IMR-90 (cell line): ENCODE measurements at regions not wholly inside any gene's neighbourhood (a gene's known extent, or its start where the extent isn't known, plus 50 kb on each side); places are given as distances from the start of the nearest gene placed in this dataset.

ENCODE experiments used
- ATAC-seq: fragments of 200-7000 bp; cut with Tn5 transposase; 2 replicates; pipeline ENCODE4 v1.9.1; 2020; ENCODE audit warnings: low read depth, mild to moderate bottlenecking, moderate library complexity
- BruUV-seq: library from RNA; stranded (reverse); fragments of 400-500 nt; replicated peaks from 2 replicates; lab custom pipeline; 2021; lab: Mats Ljungman, UMichigan
- CTCF ChIA-PET: fragments of 300-600 bp; formaldehyde crosslinking; extraction: SDS; loops from one replicate; lab custom pipeline; 2021; ENCODE audit warnings: antibody characterized with exemption; lab: Yijun Ruan, JAX
- POLR2A ChIA-PET: fragments of 300-600 bp; sonication (Branson Sonifier 250); formaldehyde crosslinking; loops from one replicate; lab custom pipeline; 2022; ENCODE audit warnings: antibody characterized with exemption; ENCODE audit not compliant: unreplicated experiment; lab: Charles Lee
- DNase-seq: peaks from one replicate; pipeline ENCODE4 v3.0.0; 2013
- H2AFZ ChIP-seq: replicated peaks from 2 replicates; pipeline ENCODE3; 2013; ENCODE audit warnings: low read length, mild to moderate bottlenecking; ENCODE audit not compliant: poor library complexity
- H2AK5ac ChIP-seq: 2 replicates; pipeline ENCODE4 v1.6.1; 2013; ENCODE audit warnings: low read depth, low read length, inconsistent platforms
- H2AK9ac ChIP-seq: replicated peaks from 2 replicates; pipeline ENCODE3; 2013; ENCODE audit warnings: mild to moderate bottlenecking, low read depth, low read length, moderate library complexity; ENCODE audit not compliant: poor library complexity
- H2BK120ac ChIP-seq: 2 replicates; pipeline ENCODE4 v1.6.1; 2013; ENCODE audit warnings: low read depth, low read length, inconsistent platforms
- H2BK15ac ChIP-seq: 3 replicates; pipeline ENCODE4 v1.6.1; 2013; ENCODE audit warnings: low read depth, low read length, inconsistent platforms
- H2BK20ac ChIP-seq: 2 replicates; pipeline ENCODE4 v1.6.1; 2013; ENCODE audit warnings: low read depth, mild to moderate bottlenecking, inconsistent platforms, low read length, moderate library complexity
- H2BK5ac ChIP-seq: 2 replicates; pipeline ENCODE4 v1.6.1; 2013; ENCODE audit warnings: mild to moderate bottlenecking, low read depth, low read length, inconsistent platforms; ENCODE audit not compliant: poor library complexity, severe bottlenecking
- H3K14ac ChIP-seq: replicated peaks from 2 replicates; pipeline ENCODE4 v1.6.1; 2013; ENCODE audit warnings: low read depth, low read length, inconsistent platforms
- H3K18ac ChIP-seq: 2 replicates; pipeline ENCODE4 v1.6.1; 2013; ENCODE audit warnings: low read depth, low read length, control low read depth
- H3K23ac ChIP-seq: 2 replicates; pipeline ENCODE4 v1.6.1; 2013; ENCODE audit warnings: low read depth, low read length, inconsistent platforms
- H3K27ac ChIP-seq: 2 replicates; pipeline ENCODE4 v1.5.1; 2013; ENCODE audit warnings: mild to moderate bottlenecking, control low read depth, low read length; ENCODE audit not compliant: insufficient read depth
- H3K27me3 ChIP-seq: 2 replicates; pipeline ENCODE4 v1.6.1; 2013; ENCODE audit warnings: low read length; ENCODE audit not compliant: control insufficient read depth, insufficient read depth
- H3K36me3 ChIP-seq: 2 replicates; pipeline ENCODE4 v1.6.1; 2013; ENCODE audit warnings: low read length, mixed read lengths; ENCODE audit not compliant: control insufficient read depth, insufficient read depth
- H3K4ac ChIP-seq: 2 replicates; pipeline ENCODE4 v1.6.1; 2013; ENCODE audit warnings: low read depth, low read length, inconsistent platforms
- H3K4me1 ChIP-seq: 2 replicates; pipeline ENCODE4 v1.6.1; 2013; ENCODE audit warnings: low read length, mixed read lengths; ENCODE audit not compliant: control insufficient read depth, insufficient read depth
- H3K4me2 ChIP-seq: 2 replicates; pipeline ENCODE4 v1.6.1; 2013; ENCODE audit warnings: low read depth, mild to moderate bottlenecking, control low read depth, low read length, moderate library complexity
- H3K4me3 ChIP-seq: 2 replicates; pipeline ENCODE4 v1.5.1; 2013; ENCODE audit warnings: low read depth, mild to moderate bottlenecking, control low read depth, low read length, moderate library complexity; ENCODE audit not compliant: insufficient read depth
- H3K56ac ChIP-seq: 2 replicates; pipeline ENCODE4 v1.6.1; 2013; ENCODE audit warnings: low read length, inconsistent platforms; ENCODE audit not compliant: insufficient read depth; ENCODE audit errors: extremely low read depth
- H3K79me1 ChIP-seq, 2 experiments: 2 replicates each; pipeline ENCODE4 v1.6.1; 2013; ENCODE audit warnings: low read length in 2 of 2, inconsistent platforms in 1 of 2, low read depth in 1 of 2
- H3K9ac ChIP-seq: 2 replicates; pipeline ENCODE4 v1.6.1; 2013; ENCODE audit warnings: low read depth, low read length, control low read depth
- H3K9me1 ChIP-seq: 2 replicates; pipeline ENCODE4 v1.6.1; 2013; ENCODE audit warnings: low read length, inconsistent platforms; ENCODE audit not compliant: insufficient read depth
- H3K9me3 ChIP-seq: 2 replicates; pipeline ENCODE4 v1.6.1; 2013; ENCODE audit warnings: low read length; ENCODE audit not compliant: control insufficient read depth, insufficient read depth
- H4K20me1 ChIP-seq: 2 replicates; pipeline ENCODE4 v1.6.1; 2013; ENCODE audit warnings: low read length, inconsistent platforms; ENCODE audit not compliant: insufficient read depth
- H4K5ac ChIP-seq: 2 replicates; pipeline ENCODE4 v1.6.1; 2013; ENCODE audit warnings: mild to moderate bottlenecking, low read depth, low read length, control low read depth
- H4K8ac ChIP-seq, 2 experiments: 2 replicates each; pipeline ENCODE4 v1.6.1; 2013; ENCODE audit warnings: low read depth in 2 of 2, low read length in 2 of 2, control low read depth in 1 of 2, inconsistent platforms in 1 of 2
- H4K91ac ChIP-seq: 2 replicates; pipeline ENCODE4 v1.6.1; 2013; ENCODE audit warnings: low read depth, low read length, inconsistent platforms; ENCODE audit not compliant: insufficient read depth
- BHLHE40 ChIP-seq: fragments of 150-350 bp; IDR thresholded peaks from 2 replicates; pipeline ENCODE4 v1.6.1; 2016; ENCODE audit warnings: mild to moderate bottlenecking, low read depth, low read length
- CEBPB ChIP-seq: IDR thresholded peaks from 2 replicates; pipeline ENCODE4 v1.6.1; 2012; ENCODE audit warnings: low read depth, low read length, improper control_type of control experiment
- CHD1 ChIP-seq: IDR thresholded peaks from 2 replicates; pipeline ENCODE4 v1.6.1; 2012; ENCODE audit warnings: low read depth, low read length, improper control_type of control experiment
- CTCF ChIP-seq: conservative IDR thresholded peaks from 2 replicates; pipeline ENCODE4 v1.5.1; 2012; ENCODE audit warnings: mild to moderate bottlenecking, low read depth, low read length, improper control_type of control experiment
- ELK1 ChIP-seq: fragments of 150-350 bp; IDR thresholded peaks from 2 replicates; pipeline ENCODE4 v1.6.1; 2016; ENCODE audit warnings: low read depth, mild to moderate bottlenecking, low read length, moderate library complexity, borderline replicate concordance
- FOS ChIP-seq: fragments of 150-350 bp; IDR thresholded peaks from 2 replicates; pipeline ENCODE4 v1.6.1; 2016; ENCODE audit warnings: low read depth, low read length
- MAFK ChIP-seq: IDR thresholded peaks from 2 replicates; pipeline ENCODE4 v1.6.1; 2012; ENCODE audit warnings: low read depth, low read length, improper control_type of control experiment
- MAZ ChIP-seq: IDR thresholded peaks from 2 replicates; pipeline ENCODE4 v1.6.1; 2012; ENCODE audit warnings: low read depth, mild to moderate bottlenecking, low read length, improper control_type of control experiment, moderate library complexity, borderline replicate concordance
- MXI1 ChIP-seq: IDR thresholded peaks from 2 replicates; pipeline ENCODE4 v1.6.1; 2012; ENCODE audit warnings: low read depth, mild to moderate bottlenecking, low read length, moderate library complexity, borderline replicate concordance
- NFE2L2 ChIP-seq: fragments of 150-350 bp; IDR thresholded peaks from 2 replicates; pipeline ENCODE4 v1.6.1; 2016; ENCODE audit warnings: low read depth, mild to moderate bottlenecking, low read length
- POLR2A ChIP-seq: IDR thresholded peaks from 2 replicates; pipeline ENCODE4 v1.6.1; 2012; ENCODE audit warnings: mild to moderate bottlenecking, low read depth, low read length
- RAD21 ChIP-seq: IDR thresholded peaks from 2 replicates; pipeline ENCODE4 v1.6.1; 2012; ENCODE audit warnings: low read length, improper control_type of control experiment
- RCOR1 ChIP-seq: IDR thresholded peaks from 2 replicates; pipeline ENCODE4 v1.6.1; 2012; ENCODE audit warnings: mild to moderate bottlenecking, low read length, improper control_type of control experiment; ENCODE audit not compliant: insufficient replicate concordance
- RFX5 ChIP-seq: IDR thresholded peaks from 2 replicates; pipeline ENCODE4 v1.8.0; 2012; ENCODE audit warnings: low read depth, mild to moderate bottlenecking, low read length, moderate library complexity
- SMC3 ChIP-seq: fragments of 150-350 bp; IDR thresholded peaks from 2 replicates; pipeline ENCODE4 v1.6.1; 2016; ENCODE audit warnings: low read depth, mild to moderate bottlenecking, antibody characterized with exemption, low read length, moderate library complexity
- WGBS, 2 experiments: methylation state at CpG; one replicate each; pipeline versions ENCODE4 v1.1.5 to v1.1.7; 2013; ENCODE audit warnings: missing lambda C conversion rate in 2 of 2; ENCODE audit not compliant: insufficient read length in 1 of 2; ENCODE audit errors: extremely low coverage in 2 of 2; 5-methylcytosine and 5-hydroxymethylcytosine counted together
- dilution Hi-C: fragments of 300-500 bp; cut with HindIII; formaldehyde crosslinking; loops from one replicate; pipeline ENCODE4 v1.14.3; 2018; ENCODE audit warnings: low sequenced_read_pairs; ENCODE audit not compliant: unreplicated experiment
- in situ Hi-C: fragments of 300-500 bp; cut with MboI; formaldehyde crosslinking; loops from 3 replicates; pipeline ENCODE4 v1.14.3; 2019; ENCODE audit warnings: low sequenced_read_pairs, inconsistent platforms, mixed read lengths
- intact Hi-C: fragments of 100-400 bp; cut with micrococcal nuclease; formaldehyde crosslinking; loops from 2 replicates; pipeline ENCODE4 v1.10.0; 2022
- TF ChIP-seq, protein P1 (sequence below): fragments of 150-350 bp; IDR thresholded peaks from 2 replicates; pipeline ENCODE4 v1.6.1; 2017; ENCODE audit warnings: mild to moderate bottlenecking, antibody characterized with exemption, low read length, low read depth

DNA sequence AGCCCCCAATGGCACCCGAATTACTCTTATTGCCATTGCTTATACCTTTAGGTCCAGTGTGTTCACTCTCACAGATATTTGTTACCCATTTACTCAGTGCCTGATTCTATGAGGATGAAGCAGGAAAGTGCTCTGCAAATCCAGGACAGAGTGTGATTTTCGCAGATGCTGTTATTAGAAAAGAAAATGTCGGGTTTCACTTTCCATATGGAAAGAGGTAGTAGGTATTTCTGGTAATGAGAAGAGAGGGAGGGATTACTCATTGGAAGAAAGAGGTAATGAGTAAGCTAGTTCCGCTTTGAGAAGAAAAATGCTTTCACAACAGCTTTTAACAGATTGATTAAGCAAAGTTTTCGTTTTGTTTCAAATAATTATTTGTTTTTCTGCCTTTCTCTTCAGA, 336.3 kb upstream of the CFAP20DC start:
- H4K20me1 ChIP-seq, result no peaks in the 10 kb centered on the region
- H3K9me3 ChIP-seq, result no peaks in the 10 kb centered on the region
- H3K4me2 ChIP-seq, result no peak overlapping the region
- H2AK9ac ChIP-seq, result no peak overlapping the region
- H3K14ac ChIP-seq, result no peak overlapping the region
- no peak overlapping the region for H3K27ac ChIP-seq
- no peak overlapping the region for H2BK5ac ChIP-seq
- H3K4ac ChIP-seq, result no peak overlapping the region
- no peak overlapping the region for H3K23ac ChIP-seq
- no peak overlapping the region for H3K56ac ChIP-seq
- dilution Hi-C loops, result no loop called here
- H3K9ac ChIP-seq, result no peak overlapping the region
- no peaks in the 10 kb centered on the region; the same call in 1 of the 2 replicates for H3K27me3 ChIP-seq
- no peak overlapping the region for H3K18ac ChIP-seq
- no peak overlapping the region for H2BK120ac ChIP-seq
- ATAC-seq (no peak), DNase-seq (no peak)
- H2BK20ac ChIP-seq, result no peak overlapping the region
- WGBS, 2 experiments, result 82% methylated on average over 2 of the region's 5 CpGs; no CpG with 5 or more reads in 1 of the 2 experiments
- H3K4me1 ChIP-seq, result no peaks in the 10 kb centered on the region
- H3K4me3 ChIP-seq, result no peak overlapping the region
- no peaks in the 10 kb centered on the region for H3K36me3 ChIP-seq
- no peaks in the 10 kb centered on the region for H3K79me1 ChIP-seq
- H4K91ac ChIP-seq, result no peak overlapping the region
- no peak overlapping the region for H4K5ac ChIP-seq
- H4K8ac ChIP-seq, result no peak overlapping the region
- in situ Hi-C loops, result no loop called here
- intact Hi-C loops, result no loop called here
- no TSS peak for BruUV-seq
- H2AFZ ChIP-seq, result no peak overlapping the region
- ChIA-PET CTCF (interaction anchor here (1.0 kb wide), 1 partner anchor 15 kb away, joined by 3 read pairs; no protein-coding TSS in a partner anchor), POLR2A (no interaction called here)
- H2BK15ac ChIP-seq, result no peak overlapping the region
- H3K9me1 ChIP-seq, result no peaks in the 10 kb centered on the region
- TF ChIP-seq ELK1 (no peak), CTCF (no peak), RFX5 (no peak), RCOR1 (no peak), POLR2A (no peak), NFE2L2 (no peak), CEBPB (no peak), MXI1 (no peak), MAZ (no peak), RAD21 (no peak), CHD1 (no peak), BHLHE40 (no peak), FOS (no peak), MAFK (no peak), SMC3 (no peak)
- TF ChIP-seq, protein P1, sequence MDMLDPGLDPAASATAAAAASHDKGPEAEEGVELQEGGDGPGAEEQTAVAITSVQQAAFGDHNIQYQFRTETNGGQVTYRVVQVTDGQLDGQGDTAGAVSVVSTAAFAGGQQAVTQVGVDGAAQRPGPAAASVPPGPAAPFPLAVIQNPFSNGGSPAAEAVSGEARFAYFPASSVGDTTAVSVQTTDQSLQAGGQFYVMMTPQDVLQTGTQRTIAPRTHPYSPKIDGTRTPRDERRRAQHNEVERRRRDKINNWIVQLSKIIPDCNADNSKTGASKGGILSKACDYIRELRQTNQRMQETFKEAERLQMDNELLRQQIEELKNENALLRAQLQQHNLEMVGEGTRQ, result no peak
- no peak overlapping the region for H2AK5ac ChIP-seq
